ES-I3 (cell line): ENCODE measurements at regions not wholly inside any gene's neighbourhood (a gene's known extent, or its start where the extent isn't known, plus 50 kb on each side); places are given as distances from the start of the nearest gene placed in this dataset.

Experiments
- H3K36me3 ChIP-seq: 2 replicates; pipeline ENCODE4 v1.6.1; 2013; ENCODE audit warnings: mild to moderate bottlenecking, low read length, control low read depth, moderate library complexity; ENCODE audit not compliant: insufficient read depth
- H3K4me1 ChIP-seq: 2 replicates; pipeline ENCODE4 v1.6.1; 2013; ENCODE audit warnings: mild to moderate bottlenecking, control low read depth, low read length; ENCODE audit not compliant: insufficient read depth
- H3K9ac ChIP-seq: 2 replicates; pipeline ENCODE4 v1.6.1; 2013; ENCODE audit warnings: low read depth, mild to moderate bottlenecking, low read length, moderate library complexity
- H3K9me3 ChIP-seq: 2 replicates; pipeline ENCODE4 v1.6.1; 2013; ENCODE audit warnings: mild to moderate bottlenecking, low read length, moderate library complexity; ENCODE audit not compliant: control insufficient read depth, insufficient read depth

GRCh38 chr6:140546640-140547039 lies 1172.2 kb upstream of the CITED2 start:
- H3K36me3 ChIP-seq = no peaks in the 10 kb centered on the region; the same call in 1 of the 2 replicates
- H3K9ac ChIP-seq = no peak overlapping the region
- H3K9me3 ChIP-seq = no peaks in the 10 kb centered on the region; the same call in 1 of the 2 replicates
- no peaks in the 10 kb centered on the region for H3K4me1 ChIP-seq

GRCh38 chr6:140544431-140544830 lies 1170.0 kb upstream of the CITED2 start:
- Histone ChIP-seq H3K4me1 (no peaks in the 10 kb centered on the region), H3K9ac (no peak overlapping the region), H3K36me3 (no peaks in the 10 kb centered on the region), H3K9me3 (no peaks in the 10 kb centered on the region)

- Histone ChIP-seq H3K4me1 (peaks cover 7% of the 10 kb centered on the region; the same call in 1 of the 2 replicates), H3K9ac (no peak overlapping the region), H3K36me3 (no peaks in the 10 kb centered on the region), H3K9me3 (no peaks in the 10 kb centered on the region)
These were observed 1168.4 kb upstream of the CITED2 start for GRCh38 chr6:140542863-140543262.

- Histone ChIP-seq H3K9me3 (no peaks in the 10 kb centered on the region), H3K9ac (no peak overlapping the region), H3K4me1 (peaks cover 14% of the 10 kb centered on the region; the same call in 1 of the 2 replicates)
These were observed 1166.8 kb upstream of the CITED2 start for GRCh38 chr6:140541288-140541687.

GRCh38 chr6:140540743-140541142 lies 1166.3 kb upstream of the CITED2 start:
- 0 out of 2 replicates have a peak, but pooled peaks cover 3% of the 10 kb centered on the region for H3K9me3 ChIP-seq
- H3K9ac ChIP-seq = no peak overlapping the region
- peaks cover 14% of the 10 kb centered on the region; the same call in 1 of the 2 replicates for H3K4me1 ChIP-seq
- no peaks in the 10 kb centered on the region for H3K36me3 ChIP-seq

More at GRCh38 chr6:140541288-140541687, 1166.8 kb upstream of the CITED2 start:
- H3K36me3 ChIP-seq = no peaks in the 10 kb centered on the region

- peaks cover 14% of the 10 kb centered on the region; the same call in 1 of the 2 replicates for H3K4me1 ChIP-seq
- no peak overlapping the region for H3K9ac ChIP-seq
- no peaks in the 10 kb centered on the region for H3K36me3 ChIP-seq
- peaks cover 6% of the 10 kb centered on the region; the same call in 1 of the 2 replicates for H3K9me3 ChIP-seq
These were observed 1164.5 kb upstream of the CITED2 start for GRCh38 chr6:140538926-140539325.

GRCh38 chr6:140537834-140538705 lies 1163.6 kb upstream of the CITED2 start:
- H3K9me3 ChIP-seq = peaks cover 6% of the 10 kb centered on the region; the same call in 1 of the 2 replicates
- no peak overlapping the region for H3K9ac ChIP-seq
- H3K36me3 ChIP-seq = no peaks in the 10 kb centered on the region
- peaks cover 14% of the 10 kb centered on the region; the same call in 1 of the 2 replicates for H3K4me1 ChIP-seq

- H3K36me3 ChIP-seq = no peaks in the 10 kb centered on the region
- H3K9ac ChIP-seq = no peak overlapping the region
- H3K9me3 ChIP-seq = peaks cover 6% of the 10 kb centered on the region; the same call in 1 of the 2 replicates
- H3K4me1 ChIP-seq = peaks cover 14% of the 10 kb centered on the region; the same call in 1 of the 2 replicates
These were observed 1162.8 kb upstream of the CITED2 start for GRCh38 chr6:140537211-140537610.

- H3K9me3 ChIP-seq = peaks cover 6% of the 10 kb centered on the region; the same call in 1 of the 2 replicates
- H3K4me1 ChIP-seq = peaks cover 14% of the 10 kb centered on the region; the same call in 1 of the 2 replicates
- H3K36me3 ChIP-seq = no peaks in the 10 kb centered on the region
- no peak overlapping the region for H3K9ac ChIP-seq
These were observed 1161.1 kb upstream of the CITED2 start for GRCh38 chr6:140535511-140535910.

- H3K9ac ChIP-seq = no peak overlapping the region
- H3K9me3 ChIP-seq = peaks cover 6% of the 10 kb centered on the region; the same call in 1 of the 2 replicates
- peaks cover 13% of the 10 kb centered on the region; the same call in 1 of the 2 replicates for H3K4me1 ChIP-seq
- H3K36me3 ChIP-seq = no peaks in the 10 kb centered on the region
These were observed 1159.1 kb upstream of the CITED2 start for GRCh38 chr6:140533526-140533925.

GRCh38 chr6:140504776-140505175 lies 1130.3 kb upstream of the CITED2 start:
- no peaks in the 10 kb centered on the region for H3K4me1 ChIP-seq
- H3K9ac ChIP-seq = no peak overlapping the region
- H3K36me3 ChIP-seq = no peaks in the 10 kb centered on the region
- no peaks in the 10 kb centered on the region for H3K9me3 ChIP-seq

- no peaks in the 10 kb centered on the region for H3K4me1 ChIP-seq
- no peak overlapping the region for H3K9ac ChIP-seq
- H3K9me3 ChIP-seq = no peaks in the 10 kb centered on the region
- H3K36me3 ChIP-seq = no peaks in the 10 kb centered on the region
These were observed 1126.4 kb upstream of the CITED2 start for GRCh38 chr6:140500849-140501248.

- H3K9me3 ChIP-seq = no peaks in the 10 kb centered on the region
These were observed 1125.2 kb upstream of the CITED2 start for GRCh38 chr6:140499607-140500006.

GRCh38 chr6:140494321-140495108 lies 1120.1 kb upstream of the CITED2 start:
- H3K36me3 ChIP-seq = no peaks in the 10 kb centered on the region
- H3K9ac ChIP-seq = no peak overlapping the region
- no peaks in the 10 kb centered on the region for H3K4me1 ChIP-seq
- H3K9me3 ChIP-seq = no peaks in the 10 kb centered on the region

More at GRCh38 chr6:140499607-140500006, 1125.2 kb upstream of the CITED2 start:
- no peak overlapping the region for H3K9ac ChIP-seq
- no peaks in the 10 kb centered on the region for H3K4me1 ChIP-seq
- H3K36me3 ChIP-seq = no peaks in the 10 kb centered on the region
